GM10266 (cell line): ENCODE measurements at regions not wholly inside any gene's neighbourhood (a gene's known extent, or its start where the extent isn't known, plus 50 kb on each side); places are given as distances from the start of the nearest gene placed in this dataset.

ENCODE experiments used
- DNase-seq: peaks from one replicate; pipeline ENCODE4 v3.0.0; 2012; ENCODE audit errors: extremely low spot score
- CTCF ChIP-seq: IDR thresholded peaks from 2 replicates; pipeline ENCODE4 v1.5.1; 2012; ENCODE audit warnings: mild to moderate bottlenecking, low read depth; ENCODE audit not compliant: control insufficient read depth, insufficient read depth; ENCODE audit errors: missing control alignments

GRCh38 chr9:1676771-1677170 lies 338.4 kb upstream of the SMARCA2 start:
- TF ChIP-seq CTCF: no peak
- no peak for DNase-seq

- DNase-seq: no peak
- TF ChIP-seq CTCF: no peak
Observed at GRCh38 chr9:1683951-1684350, 331.2 kb upstream of the SMARCA2 start.

GRCh38 chr9:1698991-1699390 lies 316.2 kb upstream of the SMARCA2 start:
- DNase-seq: no peak
- TF ChIP-seq CTCF: no peak

GRCh38 chr9:1701113-1701512 lies 314.0 kb upstream of the SMARCA2 start:
- no peak for DNase-seq
- no peak for TF ChIP-seq CTCF

- no peak for TF ChIP-seq CTCF
- no peak for DNase-seq
Observed at GRCh38 chr9:1702701-1703100, 312.4 kb upstream of the SMARCA2 start.

GRCh38 chr9:1707291-1707690 lies 307.9 kb upstream of the SMARCA2 start:
- no peak for DNase-seq
- TF ChIP-seq CTCF: no peak

- DNase-seq: no peak
- no peak for TF ChIP-seq CTCF
Observed at GRCh38 chr9:1708219-1708618, 306.9 kb upstream of the SMARCA2 start.
